Neural cell (in vitro differentiated cells): ENCODE measurements at regions not wholly inside any gene's neighbourhood (a gene's known extent, or its start where the extent isn't known, plus 50 kb on each side); places are given as distances from the start of the nearest gene placed in this dataset.

Source experiments
- H2AFZ ChIP-seq: fragments of 200-600, 300-800 bp; sonication (generic), shearing (Covaris generic); 2 replicates; pipeline ENCODE4 v1.6.0; 2014; ENCODE audit warnings: low read depth, mild to moderate bottlenecking, antibody characterized with exemption, low read length, moderate library complexity
- H3F3A ChIP-seq: fragments of 200-600 bp; shearing (Covaris generic); 2 replicates; pipeline ENCODE4 v1.6.1; 2016; ENCODE audit warnings: mild to moderate bottlenecking, moderate library complexity, mixed read lengths, antibody characterized with exemption, low read length; ENCODE audit not compliant: insufficient read depth, poor library complexity, severe bottlenecking
- H3K27ac ChIP-seq: fragments of 200-600, 300-800 bp; sonication (generic), shearing (Covaris generic); 2 replicates; pipeline ENCODE4 v1.5.1; 2014; ENCODE audit warnings: mild to moderate bottlenecking, low read length, moderate library complexity
- H3K27me3 ChIP-seq: fragments of 300-800, 200-600 bp; sonication (generic), shearing (Covaris generic); 2 replicates; pipeline ENCODE4 v1.6.0; 2014; ENCODE audit warnings: mild to moderate bottlenecking, low read depth, low read length, moderate library complexity; ENCODE audit not compliant: insufficient read depth
- H3K36me3 ChIP-seq: fragments of 300-800, 200-600 bp; sonication (generic), shearing (Covaris generic); 2 replicates; pipeline ENCODE4 v1.5.1; 2014; ENCODE audit warnings: mild to moderate bottlenecking, antibody characterized with exemption, low read length, moderate library complexity; ENCODE audit not compliant: insufficient read depth
- H3K4me2 ChIP-seq: fragments of 300-800, 200-600 bp; sonication (generic), shearing (Covaris generic); 2 replicates; pipeline ENCODE4 v1.6.0; 2014; ENCODE audit warnings: mild to moderate bottlenecking, low read length
- H3K4me3 ChIP-seq: fragments of 300-800, 200-600 bp; sonication (generic), shearing (Covaris generic); 2 replicates; pipeline ENCODE4 v1.5.1; 2014; ENCODE audit warnings: mild to moderate bottlenecking, low read length, moderate library complexity
- H3K79me2 ChIP-seq: fragments of 200-600 bp; shearing (Covaris generic); replicated peaks from 2 replicates; pipeline ENCODE4 v1.6.0; 2014; ENCODE audit warnings: mild to moderate bottlenecking, low read length, moderate library complexity; ENCODE audit not compliant: insufficient read depth
- H3K9ac ChIP-seq: fragments of 300-800, 200-600 bp; sonication (generic), shearing (Covaris generic); 2 replicates; pipeline ENCODE4 v1.6.1; 2016; ENCODE audit warnings: mild to moderate bottlenecking, low read length, mixed read lengths
- H3K9me2 ChIP-seq: fragments of 200-600 bp; shearing (Covaris generic); 2 replicates; pipeline ENCODE4 v1.6.1; 2016; ENCODE audit warnings: mild to moderate bottlenecking, low read length, mixed read lengths; ENCODE audit not compliant: insufficient read depth
- H3K9me3 ChIP-seq: fragments of 200-600, 300-800 bp; sonication (generic), shearing (Covaris generic); 2 replicates; pipeline ENCODE4 v1.6.1; 2016; ENCODE audit warnings: mild to moderate bottlenecking, mixed run types, low read length, moderate library complexity, mixed read lengths
- H4K20me1 ChIP-seq: fragments of 200-600 bp; shearing (Covaris generic); 2 replicates; pipeline ENCODE4 v1.6.1; 2016; ENCODE audit warnings: mild to moderate bottlenecking, mixed run types; ENCODE audit not compliant: insufficient read depth
- CTCF ChIP-seq: fragments of 450-650 bp; IDR thresholded peaks from 2 replicates; pipeline ENCODE4 v1.5.1; 2014; ENCODE audit warnings: antibody characterized with exemption, mild to moderate bottlenecking, moderate library complexity; ENCODE audit not compliant: poor library complexity, severe bottlenecking
- EP300 ChIP-seq: fragments of 450-650 bp; conservative IDR thresholded peaks from 2 replicates; pipeline ENCODE4 v1.6.1; 2014; ENCODE audit warnings: antibody characterized with exemption, mild to moderate bottlenecking, moderate library complexity; ENCODE audit not compliant: poor library complexity, severe bottlenecking
- EZH2 ChIP-seq: fragments of 200-600, 300-800 bp; shearing (Covaris generic), sonication (generic); IDR thresholded peaks from 2 replicates; pipeline ENCODE4 v1.6.1; 2014; ENCODE audit warnings: antibody characterized with exemption, low read length, borderline replicate concordance, mild to moderate bottlenecking; ENCODE audit not compliant: insufficient read depth, poor library complexity, severe bottlenecking
- MXI1 ChIP-seq: fragments of 450-650 bp; conservative IDR thresholded peaks from 2 replicates; pipeline ENCODE4 v1.6.1; 2014; ENCODE audit warnings: antibody characterized with exemption, mild to moderate bottlenecking; ENCODE audit not compliant: poor library complexity, severe bottlenecking
- POLR2AphosphoS5 ChIP-seq: IDR thresholded peaks from 2 replicates; pipeline ENCODE4 v1.6.1; 2012
- RAD21 ChIP-seq: fragments of 450-650 bp; conservative IDR thresholded peaks from 2 replicates; pipeline ENCODE4 v1.6.1; 2014; ENCODE audit warnings: antibody characterized with exemption, mild to moderate bottlenecking, moderate library complexity
- REST ChIP-seq: IDR thresholded peaks from 2 replicates; pipeline ENCODE4 v1.6.1; 2012; ENCODE audit warnings: borderline replicate concordance
- SMC3 ChIP-seq: fragments of 450-650 bp; conservative IDR thresholded peaks from 2 replicates; pipeline ENCODE4 v1.6.1; 2014; ENCODE audit warnings: antibody characterized with exemption, mild to moderate bottlenecking, moderate library complexity; ENCODE audit not compliant: poor library complexity
- TAF1 ChIP-seq: IDR thresholded peaks from 2 replicates; pipeline ENCODE4 v1.6.1; 2012; ENCODE audit warnings: low read depth

DNA sequence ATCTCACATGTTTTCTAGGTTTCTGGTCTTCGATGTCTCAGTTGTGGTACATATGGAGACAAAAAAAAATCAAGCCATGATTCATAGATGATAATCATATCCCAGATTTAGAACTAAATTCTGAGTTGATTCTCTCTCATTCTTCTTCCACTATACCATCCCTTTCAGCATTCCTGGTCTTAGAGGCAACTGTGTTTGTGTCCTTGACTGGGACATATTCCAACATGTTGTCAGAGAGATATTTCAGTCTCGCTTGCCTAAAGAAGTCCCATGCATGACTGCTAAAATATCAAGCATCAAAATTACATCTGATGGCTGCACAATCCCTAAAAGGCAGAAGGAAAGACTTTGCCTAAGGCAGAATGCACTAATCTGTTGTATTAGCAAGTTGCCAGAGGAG lies 236.6 kb downstream of the PSAT1 start:
- no peak for TF ChIP-seq TAF1
- no peak for TF ChIP-seq CTCF
- no peak for TF ChIP-seq POLR2AphosphoS5
- no peak for TF ChIP-seq EP300
- TF ChIP-seq RAD21, result no peak
- no peak for TF ChIP-seq SMC3
- no peak for TF ChIP-seq MXI1
- TF ChIP-seq REST, result no peak
- no peak for TF ChIP-seq EZH2
- no peaks in the 10 kb centered on the region for H3F3A ChIP-seq

GRCh38 chr9:78539188-78539587 lies 242.3 kb downstream of the PSAT1 start:
- no peak for TF ChIP-seq RAD21
- TF ChIP-seq SMC3, result no peak
- TF ChIP-seq POLR2AphosphoS5, result no peak
- TF ChIP-seq MXI1, result no peak
- TF ChIP-seq EP300, result no peak
- no peak for TF ChIP-seq CTCF
- no peak for TF ChIP-seq TAF1
- no peak for TF ChIP-seq REST
- TF ChIP-seq EZH2, result no peak
- H3K9me2 ChIP-seq, result no peaks in the 10 kb centered on the region
- H3K4me2 ChIP-seq, result no peak overlapping the region
- no peaks in the 10 kb centered on the region for H3K36me3 ChIP-seq
- no peaks in the 10 kb centered on the region for H4K20me1 ChIP-seq
- H2AFZ ChIP-seq, result no peak overlapping the region
- no peaks in the 10 kb centered on the region for H3K9me3 ChIP-seq
- H3K27me3 ChIP-seq, result no peaks in the 10 kb centered on the region
- no peak overlapping the region for H3K9ac ChIP-seq
- no peaks in the 10 kb centered on the region for H3F3A ChIP-seq
- H3K4me3 ChIP-seq, result no peak overlapping the region
- no peaks in the 10 kb centered on the region for H3K79me2 ChIP-seq
- H3K27ac ChIP-seq, result no peak overlapping the region

More for the DNA sequence above, 236.6 kb downstream of the PSAT1 start:
- no peaks in the 10 kb centered on the region for H3K79me2 ChIP-seq
- no peaks in the 10 kb centered on the region for H3K9me2 ChIP-seq
- H3K4me2 ChIP-seq, result no peak overlapping the region
- H3K9ac ChIP-seq, result no peak overlapping the region
- no peak overlapping the region for H3K4me3 ChIP-seq
- no peak overlapping the region for H3K27ac ChIP-seq
- H3K36me3 ChIP-seq, result no peaks in the 10 kb centered on the region
- H2AFZ ChIP-seq, result no peak overlapping the region
- H3K9me3 ChIP-seq, result no peaks in the 10 kb centered on the region
- H4K20me1 ChIP-seq, result no peaks in the 10 kb centered on the region
- H3K27me3 ChIP-seq, result no peaks in the 10 kb centered on the region
